ENCODE measurements at regions not wholly inside any gene's neighbourhood (a gene's known extent, or its start where the extent isn't known, plus 50 kb on each side); places are given as distances from the start of the nearest gene placed in this dataset.

GRCh38 chr11:103744496-103745153 lies 291.8 kb upstream of the DDI1 start:
- H3K36me3 ChIP-seq (ENCODE audit: insufficient read depth, low read length, poor library complexity, severe bottlenecking), result no peaks in the 10 kb centered on the region
- no peak for TF ChIP-seq EZH2 (IDR thresholded peaks at IDR 0.05; ENCODE audit: borderline replicate concordance, low read depth, low read length, poor library complexity, severe bottlenecking)
- no peak for TF ChIP-seq CTCF (conservative IDR thresholded peaks at IDR 0.05; ENCODE audit: low read depth, low read length)
- no peak overlapping the region for H3K4me3 ChIP-seq (ENCODE audit: low read depth, low read length, poor library complexity, severe bottlenecking)
- peak; percentile 73 for DNase-seq (ENCODE audit: low spot score)
- BruUV-seq (replicated peaks), result no TSS peak
- no peaks in the 10 kb centered on the region for H3K27me3 ChIP-seq (replicated peaks; ENCODE audit: insufficient read depth, low read depth, low read length, poor library complexity)
- peaks cover 7% of the 10 kb centered on the region for H3K9me3 ChIP-seq (ENCODE audit: low read depth, low read length, poor library complexity, severe bottlenecking)
- no peaks in the 10 kb centered on the region for H3K4me1 ChIP-seq (ENCODE audit: insufficient read depth, low read length, poor library complexity, severe bottlenecking)
- no peak overlapping the region for H3K27ac ChIP-seq (ENCODE audit: low read depth, low read length, poor library complexity, severe bottlenecking)
- CTCF ChIA-PET, result no interaction called here
- intact Hi-C loops (cut with micrococcal nuclease; ENCODE audit: unreplicated experiment), result no loop called here
- POLR2A ChIA-PET (ENCODE audit: low non-redundant PET), result no interaction called here

- no peak for DNase-seq (ENCODE audit: low spot score)
Measured at GRCh38 chr11:103749158-103749557, 287.3 kb upstream of the DDI1 start.

GRCh38 chr11:103768816-103769215 lies 267.6 kb upstream of the DDI1 start:
- H3K9me3 ChIP-seq (ENCODE audit: low read depth, low read length, poor library complexity, severe bottlenecking), result no peaks in the 10 kb centered on the region
- ChIA-PET CTCF (no interaction called here), POLR2A (ENCODE audit: low non-redundant PET) (interaction anchor here (0.6 kb wide), 1 partner anchor 304 kb away, joined by 4 read pairs; no protein-coding TSS in a partner anchor)
- DNase-seq (ENCODE audit: low spot score), result peak; percentile 7
- H3K4me1 ChIP-seq (ENCODE audit: insufficient read depth, low read length, poor library complexity, severe bottlenecking), result no peaks in the 10 kb centered on the region
- no peaks in the 10 kb centered on the region for H3K36me3 ChIP-seq (ENCODE audit: insufficient read depth, low read length, poor library complexity, severe bottlenecking)
- H3K27ac ChIP-seq (ENCODE audit: low read depth, low read length, poor library complexity, severe bottlenecking), result no peak overlapping the region
- TF ChIP-seq CTCF (conservative IDR thresholded peaks at IDR 0.05; ENCODE audit: low read depth, low read length), result no peak
- no peak for TF ChIP-seq EZH2 (IDR thresholded peaks at IDR 0.05; ENCODE audit: borderline replicate concordance, low read depth, low read length, poor library complexity, severe bottlenecking)
- intact Hi-C loops (cut with micrococcal nuclease; ENCODE audit: unreplicated experiment), result no loop called here
- no peak overlapping the region for H3K4me3 ChIP-seq (ENCODE audit: low read depth, low read length, poor library complexity, severe bottlenecking)
- H3K27me3 ChIP-seq (replicated peaks; ENCODE audit: insufficient read depth, low read depth, low read length, poor library complexity), result no peaks in the 10 kb centered on the region
- no TSS peak for BruUV-seq (replicated peaks)

More at GRCh38 chr11:103749158-103749557, 287.3 kb upstream of the DDI1 start:
- CTCF ChIA-PET, result no interaction called here
- no peak overlapping the region for H3K27ac ChIP-seq (ENCODE audit: low read depth, low read length, poor library complexity, severe bottlenecking)
- H3K9me3 ChIP-seq (ENCODE audit: low read depth, low read length, poor library complexity, severe bottlenecking), result peaks cover 7% of the 10 kb centered on the region
- H3K4me3 ChIP-seq (ENCODE audit: low read depth, low read length, poor library complexity, severe bottlenecking), result no peak overlapping the region
- TF ChIP-seq CTCF (conservative IDR thresholded peaks at IDR 0.05; ENCODE audit: low read depth, low read length) (no peak), EZH2 (IDR thresholded peaks at IDR 0.05; ENCODE audit: borderline replicate concordance, low read depth, low read length, poor library complexity, severe bottlenecking) (no peak)
- intact Hi-C loops (cut with micrococcal nuclease; ENCODE audit: unreplicated experiment), result no loop called here
- H3K4me1 ChIP-seq (ENCODE audit: insufficient read depth, low read length, poor library complexity, severe bottlenecking), result no peaks in the 10 kb centered on the region
- H3K36me3 ChIP-seq (ENCODE audit: insufficient read depth, low read length, poor library complexity, severe bottlenecking), result no peaks in the 10 kb centered on the region
- no TSS peak for BruUV-seq (replicated peaks)
- H3K27me3 ChIP-seq (replicated peaks; ENCODE audit: insufficient read depth, low read depth, low read length, poor library complexity), result no peaks in the 10 kb centered on the region
- POLR2A ChIA-PET (ENCODE audit: low non-redundant PET), result no interaction called here

Data from A673 (cell line).